ENCODE measurements at regions not wholly inside any gene's neighbourhood (a gene's known extent, or its start where the extent isn't known, plus 50 kb on each side); places are given as distances from the start of the nearest gene placed in this dataset.

- TF ChIP-seq JUNB (CRISPR knock-in tag; conservative IDR thresholded peaks at IDR 0.05) (no peak), ATF3 (IDR thresholded peaks at IDR 0.05) (no peak), ATF3 (CRISPR knock-in tag; conservative IDR thresholded peaks at IDR 0.05) (no peak), POLR2A (conservative IDR thresholded peaks at IDR 0.05) (no peak), GATA2 (CRISPR knock-in tag; IDR thresholded peaks at IDR 0.05) (no peak), JUN (IDR thresholded peaks at IDR 0.05; ENCODE audit: borderline replicate concordance, low read depth, low read length) (no peak), JUN (CRISPR knock-in tag; IDR thresholded peaks at IDR 0.05; ENCODE audit: borderline replicate concordance) (no peak), NFE2L1 (tag; IDR thresholded peaks at IDR 0.05; ENCODE audit: borderline replicate concordance, low read depth) (no peak), POLR2AphosphoS5 (IDR thresholded peaks at IDR 0.05; ENCODE audit: control insufficient read depth, insufficient read depth, low read depth, low read length) (no peak), TAF1 (IDR thresholded peaks at IDR 0.05; ENCODE audit: control insufficient read depth, extremely low read depth, insufficient read depth, low read length, severe bottlenecking) (no peak), TCFL5 (CRISPR knock-in tag; conservative IDR thresholded peaks at IDR 0.05) (no peak), ZBTB26 (CRISPR knock-in tag; IDR thresholded peaks at IDR 0.05) (no peak), SMARCA4 (IDR thresholded peaks at IDR 0.05) (no peak)
Measured at GRCh38 chr3:6062261-6063187, 798.4 kb upstream of the GRM7 start.
